Endothelial cell of umbilical vein (primary cell): ENCODE measurements at regions not wholly inside any gene's neighbourhood (a gene's known extent, or its start where the extent isn't known, plus 50 kb on each side); places are given as distances from the start of the nearest gene placed in this dataset.

ENCODE experiments used
- BruUV-seq: library from RNA; stranded (reverse); fragments of 400-500 nt; replicated peaks from 2 replicates; lab custom pipeline; 2021; lab: Mats Ljungman, UMichigan
- CTCF ChIA-PET: fragments of 300-600, 350-600 bp; sonication (Branson Sonifier 250); formaldehyde crosslinking; loops from one replicate; lab custom pipeline; 2021; ENCODE audit warnings: antibody characterized with exemption, inconsistent platforms; lab: Charles Lee
- POLR2A ChIA-PET: fragments of 300-600, 350-600 bp; sonication (Branson Sonifier 250); formaldehyde crosslinking; loops from one replicate; lab custom pipeline; 2021; ENCODE audit warnings: antibody characterized with exemption, inconsistent platforms; lab: Charles Lee
- DNase-seq: peaks from one replicate; pipeline ENCODE4 v3.0.0-alpha.2; 2011; ENCODE audit warnings: low read depth, low spot score
- FAIRE-seq: peaks from 2 replicates; lab custom pipeline; 2011; peaks lifted over from hg19 to GRCh38; lab: Jason Lieb, UNC
- H2AFZ ChIP-seq: 2 replicates; pipeline ENCODE4 v1.6.0; 2012; ENCODE audit warnings: low read depth, low read length, control low read depth, inconsistent platforms
- H3K27ac ChIP-seq: 2 replicates; pipeline ENCODE4 v1.5.1; 2011; ENCODE audit warnings: low read depth, mild to moderate bottlenecking, control low read depth, low read length, moderate library complexity; ENCODE audit not compliant: insufficient read depth
- H3K27me3 ChIP-seq, 2 experiments: 2 replicates each; pipeline versions ENCODE4 v1.6.0 to v1.6.1; 2011; ENCODE audit warnings: low read length in 2 of 2, mixed read lengths in 1 of 2; ENCODE audit not compliant: control insufficient read depth in 2 of 2, insufficient read depth in 2 of 2
- H3K36me3 ChIP-seq, 2 experiments: 2 replicates in 1 of 2; 3 replicates in 1 of 2; pipeline ENCODE4 v1.5.1; 2011; ENCODE audit warnings: low read length in 2 of 2, mild to moderate bottlenecking in 1 of 2, moderate library complexity in 1 of 2; ENCODE audit not compliant: control insufficient read depth in 2 of 2, insufficient read depth in 2 of 2; ENCODE audit errors: extremely low read depth in 1 of 2
- H3K4me1 ChIP-seq: 3 replicates; pipeline ENCODE4 v1.5.1; 2011; ENCODE audit warnings: mild to moderate bottlenecking, low read length; ENCODE audit not compliant: control insufficient read depth, insufficient read depth; ENCODE audit errors: extremely low read depth
- H3K4me2 ChIP-seq: 2 replicates; pipeline ENCODE4 v1.6.1; 2011; ENCODE audit warnings: low read length, control low read depth, mixed read lengths; ENCODE audit not compliant: insufficient read depth
- H3K4me3 ChIP-seq, 3 experiments: fragments of 200-600 bp in 1 of 3; sonication (generic), shearing (Covaris generic) in 1 of 3; replicated peaks in 1 of 3; 2 replicates each; pipeline ENCODE4 v1.5.1; 2011 to 2016; ENCODE audit warnings: control low read depth in 3 of 3, low read length in 3 of 3, mild to moderate bottlenecking in 2 of 3, inconsistent platforms in 1 of 3, low read depth in 1 of 3, moderate library complexity in 1 of 3; ENCODE audit not compliant: insufficient read depth in 1 of 3
- H3K79me2 ChIP-seq: 2 replicates; pipeline ENCODE4 v1.6.0; 2012; ENCODE audit warnings: low read length, inconsistent platforms; ENCODE audit not compliant: control insufficient read depth, insufficient read depth
- H3K9ac ChIP-seq: replicated peaks from 2 replicates; pipeline ENCODE3; 2011; ENCODE audit warnings: low read length, control low read depth; ENCODE audit not compliant: insufficient read depth; ENCODE audit errors: extremely low read depth
- H3K9me1 ChIP-seq: replicated peaks from 3 replicates; pipeline ENCODE4 v1.6.0; 2011; ENCODE audit warnings: mild to moderate bottlenecking, low read length; ENCODE audit not compliant: control insufficient read depth, insufficient read depth; ENCODE audit errors: extremely low read depth
- H3K9me3 ChIP-seq: replicated peaks from 2 replicates; pipeline ENCODE4 v1.5.1; 2012; ENCODE audit warnings: low read length, inconsistent platforms; ENCODE audit not compliant: control insufficient read depth, insufficient read depth
- H4K20me1 ChIP-seq: replicated peaks from 2 replicates; pipeline ENCODE3; 2011; ENCODE audit warnings: mild to moderate bottlenecking, low read length; ENCODE audit not compliant: control insufficient read depth, insufficient read depth; ENCODE audit errors: extremely low read depth
- CTCF ChIP-seq, 2 donors: IDR thresholded peaks; 1 replicate in 1 of 2; 2 replicates in 1 of 2; pipeline ENCODE4 v1.5.1; 2011; ENCODE audit warnings: low read length in 2 of 2, mild to moderate bottlenecking in 2 of 2, moderate library complexity in 2 of 2, control low read depth in 1 of 2, inconsistent platforms in 1 of 2, low read depth in 1 of 2; ENCODE audit not compliant: insufficient read depth in 1 of 2; ENCODE audit errors: extremely low read depth in 1 of 2
- EZH2 ChIP-seq: IDR thresholded peaks from 2 replicates; pipeline ENCODE4 v1.6.1; 2012; ENCODE audit warnings: borderline replicate concordance, low read depth, mild to moderate bottlenecking, moderate library complexity, low read length, inconsistent platforms; ENCODE audit not compliant: severe bottlenecking
- FOS ChIP-seq: IDR thresholded peaks from 2 replicates; pipeline ENCODE4 v1.6.1; 2011; ENCODE audit warnings: mild to moderate bottlenecking, low read length, moderate library complexity, borderline replicate concordance; ENCODE audit not compliant: insufficient read depth
- GATA2 ChIP-seq: IDR thresholded peaks from 2 replicates; pipeline ENCODE4 v1.7.0; 2011; ENCODE audit warnings: low read depth, mild to moderate bottlenecking, moderate library complexity, mixed read lengths, low read length; ENCODE audit not compliant: insufficient read length, insufficient read depth
- JUN ChIP-seq: IDR thresholded peaks from 2 replicates; pipeline ENCODE4 v1.6.1; 2011; ENCODE audit warnings: borderline replicate concordance, low read depth; ENCODE audit not compliant: insufficient read length, insufficient read depth
- MAX ChIP-seq: IDR thresholded peaks from 2 replicates; pipeline ENCODE4 v1.6.1; 2011; ENCODE audit not compliant: insufficient read depth, insufficient read length
- MYC ChIP-seq: IDR thresholded peaks from one replicate; pipeline ENCODE4 v1.6.1; 2011; ENCODE audit warnings: mild to moderate bottlenecking, low read depth, low read length
- POLR2A ChIP-seq: IDR thresholded peaks from 2 replicates; pipeline ENCODE4 v1.6.1; 2012; ENCODE audit warnings: low read depth, mild to moderate bottlenecking, control low read depth, low read length
- POLR2AphosphoS5 ChIP-seq: IDR thresholded peaks from 2 replicates; pipeline ENCODE4 v1.6.1; 2012; ENCODE audit warnings: low read depth, mild to moderate bottlenecking, control low read depth, low read length, moderate library complexity; ENCODE audit not compliant: insufficient read depth
- dilution Hi-C: fragments of 300-500 bp; cut with MboI; formaldehyde crosslinking; loops from one replicate; pipeline ENCODE4 v1.15.0; 2019; ENCODE audit warnings: low sequenced_read_pairs; ENCODE audit not compliant: extremely low pct_ligation_motif_present
- intact Hi-C: fragments of 100-400 bp; cut with micrococcal nuclease; formaldehyde crosslinking; loops from one replicate; pipeline ENCODE4 v1.10.0; 2022

DNA sequence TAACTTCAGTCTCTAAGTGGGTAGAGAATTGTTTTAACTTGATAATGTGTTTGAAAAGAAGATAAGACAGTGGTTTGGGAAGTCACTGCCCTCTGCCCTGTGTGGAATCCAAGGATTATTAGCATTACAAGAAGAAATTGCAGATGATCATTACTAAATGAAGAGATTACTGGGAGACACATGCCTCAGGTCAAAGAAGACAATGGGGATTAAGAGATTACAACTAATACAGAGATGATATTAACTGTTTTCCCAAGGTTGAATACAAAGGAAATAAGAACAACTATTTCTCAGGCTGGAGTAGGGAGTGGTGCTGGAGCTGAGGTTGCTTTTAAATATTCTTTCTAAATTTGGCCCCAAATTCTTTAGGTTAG is 166.0 kb downstream of the TRMT11 start:
- no peaks in the 10 kb centered on the region for H3K4me1 ChIP-seq
- BruUV-seq: no TSS peak
- no peak overlapping the region for H2AFZ ChIP-seq
- no peak overlapping the region for H3K27ac ChIP-seq
- CTCF ChIA-PET: no interaction called here
- intact Hi-C loops (no loop called here), dilution Hi-C loops (no loop called here)
- H3K4me3 ChIP-seq: no peak overlapping the region
- no peaks in the 10 kb centered on the region for H4K20me1 ChIP-seq
- no peaks in the 10 kb centered on the region for H3K36me3 ChIP-seq
- no peaks in the 10 kb centered on the region for H3K27me3 ChIP-seq
- H3K9me3 ChIP-seq: no peaks in the 10 kb centered on the region
- no peak for DNase-seq
- TF ChIP-seq MYC: no peak
- TF ChIP-seq JUN: no peak
- TF ChIP-seq EZH2: no peak
- no peak for TF ChIP-seq POLR2A
- no peak for TF ChIP-seq GATA2
- TF ChIP-seq MAX: no peak
- TF ChIP-seq POLR2AphosphoS5: no peak
- no peak for TF ChIP-seq CTCF (IDR thresholded peaks at IDR 0.05; ENCODE audit: extremely low read depth in 1 of 2, insufficient read depth in 1 of 2, low read depth in 1 of 2, low read length in 2 of 2)
- TF ChIP-seq FOS: no peak
- H3K79me2 ChIP-seq: no peaks in the 10 kb centered on the region
- H3K9me1 ChIP-seq: no peaks in the 10 kb centered on the region
- H3K9ac ChIP-seq: no peak overlapping the region
- FAIRE-seq: no peak
- H3K4me2 ChIP-seq: no peak overlapping the region
- POLR2A ChIA-PET: no interaction called here
